Bronchial epithelial cell (primary cell): ENCODE measurements at regions not wholly inside any gene's neighbourhood (a gene's known extent, or its start where the extent isn't known, plus 50 kb on each side); places are given as distances from the start of the nearest gene placed in this dataset.

Experiments used
- DNase-seq: peaks from one replicate; pipeline ENCODE4 v3.0.0-alpha.2; 2010; ENCODE audit warnings: low read depth
- FAIRE-seq: peaks from 2 replicates; lab custom pipeline; 2011; peaks lifted over from hg19 to GRCh38; lab: Jason Lieb, UNC
- H3K27me3 ChIP-seq: 2 replicates; pipeline ENCODE4 v1.5.1; 2011; ENCODE audit warnings: low read length; ENCODE audit not compliant: control insufficient read depth, insufficient read depth
- H3K36me3 ChIP-seq: 2 replicates; pipeline ENCODE4 v1.5.1; 2011; ENCODE audit warnings: low read length; ENCODE audit not compliant: control insufficient read depth, insufficient read depth
- H3K4me3 ChIP-seq: 2 replicates; pipeline ENCODE4 v1.5.1; 2011; ENCODE audit warnings: mild to moderate bottlenecking, low read depth, low read length, control low read depth
- TF ChIP-seq, protein P1 (sequence below): IDR thresholded peaks from 2 replicates; pipeline ENCODE4 v1.5.1; 2011; ENCODE audit warnings: mild to moderate bottlenecking, moderate library complexity, low read length, control low read depth, inconsistent platforms; ENCODE audit not compliant: insufficient read depth, severe bottlenecking

DNA sequence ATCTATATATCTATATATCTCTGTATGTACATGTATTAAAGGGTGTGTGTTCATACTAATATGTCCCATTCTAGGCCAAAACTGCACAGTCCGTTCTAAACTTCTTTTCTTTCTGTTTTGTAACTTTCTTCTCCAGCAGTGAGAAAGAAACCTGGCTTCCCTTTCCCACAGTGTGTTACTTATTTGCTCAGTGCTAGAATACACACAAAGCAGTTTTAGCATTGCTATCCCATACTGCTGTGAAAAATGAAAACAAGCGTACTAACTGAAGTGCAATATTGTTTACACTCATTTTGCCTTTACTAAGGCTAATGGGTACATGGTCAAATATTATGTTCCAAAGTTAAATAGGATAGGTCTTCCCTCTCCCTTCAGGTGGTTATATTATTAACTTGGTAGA, 163.9 kb downstream of the LEPR start:
- TF ChIP-seq, protein P1, sequence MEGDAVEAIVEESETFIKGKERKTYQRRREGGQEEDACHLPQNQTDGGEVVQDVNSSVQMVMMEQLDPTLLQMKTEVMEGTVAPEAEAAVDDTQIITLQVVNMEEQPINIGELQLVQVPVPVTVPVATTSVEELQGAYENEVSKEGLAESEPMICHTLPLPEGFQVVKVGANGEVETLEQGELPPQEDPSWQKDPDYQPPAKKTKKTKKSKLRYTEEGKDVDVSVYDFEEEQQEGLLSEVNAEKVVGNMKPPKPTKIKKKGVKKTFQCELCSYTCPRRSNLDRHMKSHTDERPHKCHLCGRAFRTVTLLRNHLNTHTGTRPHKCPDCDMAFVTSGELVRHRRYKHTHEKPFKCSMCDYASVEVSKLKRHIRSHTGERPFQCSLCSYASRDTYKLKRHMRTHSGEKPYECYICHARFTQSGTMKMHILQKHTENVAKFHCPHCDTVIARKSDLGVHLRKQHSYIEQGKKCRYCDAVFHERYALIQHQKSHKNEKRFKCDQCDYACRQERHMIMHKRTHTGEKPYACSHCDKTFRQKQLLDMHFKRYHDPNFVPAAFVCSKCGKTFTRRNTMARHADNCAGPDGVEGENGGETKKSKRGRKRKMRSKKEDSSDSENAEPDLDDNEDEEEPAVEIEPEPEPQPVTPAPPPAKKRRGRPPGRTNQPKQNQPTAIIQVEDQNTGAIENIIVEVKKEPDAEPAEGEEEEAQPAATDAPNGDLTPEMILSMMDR: no peak
- FAIRE-seq (no peak), DNase-seq (no peak)
- H3K27me3 ChIP-seq: no peaks in the 10 kb centered on the region
- no peak overlapping the region for H3K4me3 ChIP-seq
- no peaks in the 10 kb centered on the region for H3K36me3 ChIP-seq

DNA sequence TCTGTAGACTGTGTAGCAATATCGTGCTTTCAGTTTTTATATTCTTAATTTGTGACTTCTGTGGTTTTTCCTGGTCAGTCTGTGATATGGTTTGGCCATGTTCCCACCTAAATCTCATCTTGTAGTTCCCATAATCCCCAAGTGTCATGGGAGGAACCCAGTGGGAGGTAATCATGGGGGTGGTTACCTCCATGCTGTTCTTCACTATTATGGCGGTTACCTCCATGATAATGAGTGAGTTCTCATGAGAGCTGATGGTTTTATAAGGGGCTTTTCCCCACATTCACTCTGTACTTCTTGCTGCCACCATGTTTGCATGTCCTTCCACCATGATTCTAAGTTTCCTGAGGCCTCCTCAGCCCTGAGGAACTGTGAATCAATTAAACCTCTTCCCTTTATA, 169.8 kb downstream of the LEPR start:
- no peaks in the 10 kb centered on the region for H3K36me3 ChIP-seq
- TF ChIP-seq, protein P1: no peak
- no peaks in the 10 kb centered on the region for H3K27me3 ChIP-seq
- DNase-seq (no peak), FAIRE-seq (no peak)
- no peak overlapping the region for H3K4me3 ChIP-seq

DNA sequence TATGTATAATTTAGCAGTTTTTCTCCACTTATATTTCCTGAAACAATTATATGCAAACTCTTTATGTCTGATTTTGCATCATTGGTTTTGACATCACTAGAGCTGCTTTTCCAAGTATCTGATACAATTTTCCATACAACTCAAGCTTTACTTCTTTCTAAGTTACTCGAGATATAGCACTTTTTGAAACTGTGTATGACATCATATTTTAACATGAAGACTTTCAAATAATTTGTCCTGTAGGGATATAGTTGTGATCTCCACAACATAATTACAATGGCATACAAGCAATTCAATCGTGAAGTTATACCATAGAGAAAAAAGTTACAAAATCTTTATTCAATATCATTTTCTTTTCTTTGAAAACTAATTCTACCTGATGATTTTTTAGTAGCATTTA, 173.0 kb downstream of the LEPR start:
- Histone ChIP-seq H3K36me3 (no peaks in the 10 kb centered on the region), H3K27me3 (no peaks in the 10 kb centered on the region), H3K4me3 (no peak overlapping the region)
- TF ChIP-seq, protein P1: no peak
- no peak for DNase-seq
- FAIRE-seq: no peak

DNA sequence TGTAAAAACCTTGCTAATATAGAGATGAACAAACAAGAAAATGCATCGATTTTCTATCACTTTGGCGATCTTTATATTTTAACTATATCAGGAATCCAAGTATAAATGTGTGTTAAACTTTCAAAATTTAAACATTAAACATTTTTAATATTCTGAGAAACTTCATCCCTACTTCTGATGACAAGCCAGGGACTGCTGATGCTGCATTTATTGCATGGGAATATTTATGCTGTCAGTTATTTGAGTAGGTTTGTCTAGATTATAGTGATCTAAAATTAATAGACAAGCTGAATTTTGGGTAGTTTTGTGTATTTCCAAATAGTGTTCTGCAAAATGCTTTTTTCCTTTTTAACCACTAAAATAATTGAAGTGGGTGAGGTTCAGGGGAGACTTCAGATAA, 175.3 kb downstream of the LEPR start:
- H3K4me3 ChIP-seq: no peak overlapping the region
- H3K27me3 ChIP-seq: no peaks in the 10 kb centered on the region
- no peak for FAIRE-seq
- TF ChIP-seq, protein P1: no peak
- no peak for DNase-seq
- no peaks in the 10 kb centered on the region for H3K36me3 ChIP-seq

DNA sequence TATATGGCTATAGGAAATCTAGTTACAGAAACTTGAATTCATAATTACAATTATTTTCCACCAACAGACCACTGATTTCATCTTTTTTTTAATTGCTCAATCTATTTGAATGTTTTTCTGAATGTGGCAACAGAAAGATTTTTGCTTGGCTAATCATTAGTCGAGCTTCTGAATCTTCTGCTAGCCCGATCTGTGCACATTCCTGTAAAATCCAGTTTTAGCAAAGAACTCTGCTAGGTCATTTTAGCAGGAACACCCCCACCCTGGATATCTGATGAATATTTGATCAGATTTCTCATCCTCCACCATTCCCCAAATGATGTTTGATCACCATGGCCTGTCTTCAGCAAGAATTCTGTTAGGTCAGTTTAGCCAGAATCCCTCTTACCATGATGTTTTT, 176.3 kb downstream of the LEPR start:
- H3K4me3 ChIP-seq: no peak overlapping the region
- H3K36me3 ChIP-seq: no peaks in the 10 kb centered on the region
- TF ChIP-seq, protein P1: no peak
- H3K27me3 ChIP-seq: no peaks in the 10 kb centered on the region
- no peak for DNase-seq
- no peak for FAIRE-seq

DNA sequence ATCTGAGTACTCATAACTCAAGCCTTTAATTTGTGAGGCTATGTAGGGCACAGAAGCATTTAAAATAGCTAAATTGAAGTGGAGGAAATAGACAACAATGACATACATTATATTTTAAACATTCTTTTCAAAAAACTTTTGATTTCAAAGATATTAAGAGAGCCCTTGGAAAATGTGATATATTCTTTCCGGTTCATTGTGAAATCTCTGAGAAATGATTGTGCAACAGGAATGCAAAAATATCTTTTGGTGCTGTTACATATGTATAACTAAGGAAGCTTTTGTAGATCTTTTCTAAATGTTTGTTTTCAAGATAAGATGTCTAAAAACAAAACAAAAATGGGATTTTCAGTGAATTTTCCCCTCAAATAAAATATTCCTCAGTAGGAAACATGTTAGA, 185.2 kb downstream of the LEPR start:
- no peak for FAIRE-seq
- TF ChIP-seq, protein P1: no peak
- no peaks in the 10 kb centered on the region for H3K27me3 ChIP-seq
- H3K4me3 ChIP-seq: no peak overlapping the region
- H3K36me3 ChIP-seq: no peaks in the 10 kb centered on the region
- peak; percentile 6 for DNase-seq
